Kidney epithelial cell (primary cell): ENCODE measurements at regions not wholly inside any gene's neighbourhood (a gene's known extent, or its start where the extent isn't known, plus 50 kb on each side); places are given as distances from the start of the nearest gene placed in this dataset.

ENCODE experiments used
- DNase-seq: peaks from one replicate; pipeline ENCODE4 v3.0.0-alpha.2; 2010; ENCODE audit warnings: low read depth
- H3K27me3 ChIP-seq: 2 replicates; pipeline ENCODE4 v1.6.0; 2011; ENCODE audit warnings: low read length; ENCODE audit not compliant: control insufficient read depth, insufficient read depth
- H3K36me3 ChIP-seq: 2 replicates; pipeline ENCODE4 v1.5.1; 2011; ENCODE audit warnings: low read length; ENCODE audit not compliant: control insufficient read depth, insufficient read depth
- H3K4me3 ChIP-seq: 2 replicates; pipeline ENCODE4 v1.5.1; 2011; ENCODE audit warnings: low read depth, mild to moderate bottlenecking, control low read depth, low read length
- CTCF ChIP-seq: IDR thresholded peaks from 2 replicates; pipeline ENCODE4 v1.5.1; 2011; ENCODE audit warnings: mild to moderate bottlenecking, moderate library complexity, low read length, control low read depth, inconsistent platforms; ENCODE audit not compliant: insufficient read depth, poor library complexity, severe bottlenecking

- DNase-seq = no peak
- Histone ChIP-seq H3K4me3 (no peak overlapping the region), H3K27me3 (no peaks in the 10 kb centered on the region), H3K36me3 (no peaks in the 10 kb centered on the region)
- TF ChIP-seq CTCF = no peak
Measured at GRCh38 chr6:120588424-120588823, 745.9 kb downstream of the TBC1D32 start.

- DNase-seq = no peak
- TF ChIP-seq CTCF = no peak
Measured at GRCh38 chr6:120587381-120587780, 746.9 kb downstream of the TBC1D32 start.

GRCh38 chr6:120584111-120584760 lies 750.0 kb downstream of the TBC1D32 start:
- Histone ChIP-seq H3K36me3 (no peaks in the 10 kb centered on the region), H3K27me3 (no peaks in the 10 kb centered on the region), H3K4me3 (no peak overlapping the region)
- TF ChIP-seq CTCF = no peak
- no peak for DNase-seq

More at GRCh38 chr6:120587381-120587780, 746.9 kb downstream of the TBC1D32 start:
- H3K27me3 ChIP-seq = no peaks in the 10 kb centered on the region
- no peak overlapping the region for H3K4me3 ChIP-seq
- H3K36me3 ChIP-seq = no peaks in the 10 kb centered on the region

GRCh38 chr6:120576061-120576460 lies 758.2 kb downstream of the TBC1D32 start:
- H3K4me3 ChIP-seq = no peak overlapping the region

GRCh38 chr6:120569714-120570113 lies 764.6 kb downstream of the TBC1D32 start:
- DNase-seq = no peak
- H3K27me3 ChIP-seq = no peaks in the 10 kb centered on the region
- no peaks in the 10 kb centered on the region for H3K36me3 ChIP-seq
- TF ChIP-seq CTCF = no peak
- no peak overlapping the region for H3K4me3 ChIP-seq

More at GRCh38 chr6:120576061-120576460, 758.2 kb downstream of the TBC1D32 start:
- H3K27me3 ChIP-seq = no peaks in the 10 kb centered on the region
- DNase-seq = no peak
- no peak for TF ChIP-seq CTCF
- no peaks in the 10 kb centered on the region for H3K36me3 ChIP-seq

GRCh38 chr6:120564779-120565178 lies 769.5 kb downstream of the TBC1D32 start:
- no peak for TF ChIP-seq CTCF
- H3K4me3 ChIP-seq = no peak overlapping the region
- H3K36me3 ChIP-seq = no peaks in the 10 kb centered on the region

More at GRCh38 chr6:120564779-120565178, 769.5 kb downstream of the TBC1D32 start:
- H3K27me3 ChIP-seq = no peaks in the 10 kb centered on the region
- DNase-seq = no peak
